HCT116 (cell line): ENCODE measurements at regions not wholly inside any gene's neighbourhood (a gene's known extent, or its start where the extent isn't known, plus 50 kb on each side); places are given as distances from the start of the nearest gene placed in this dataset.

Experiments
- ATAC-seq: fragments of 200-7000 bp; cut with Tn5 transposase; 2 replicates; pipeline ENCODE4 v1.9.1; 2020; ENCODE audit warnings: mild to moderate bottlenecking, moderate library complexity
- BruUV-seq: library from RNA; stranded (reverse); fragments of 400-500 nt; replicated peaks from 2 replicates; lab custom pipeline; 2021; lab: Mats Ljungman, UMichigan
- CTCF ChIA-PET: fragments of 300-600 bp; sonication (Branson Sonifier 250); formaldehyde crosslinking; loops from one replicate; lab custom pipeline; 2021; ENCODE audit warnings: antibody characterized with exemption; lab: Charles Lee
- POLR2A ChIA-PET: fragments of 300-600, 350-600 bp; sonication (Branson Sonifier 250); formaldehyde crosslinking; loops from one replicate; lab custom pipeline; 2021; ENCODE audit warnings: antibody characterized with exemption; lab: Charles Lee
- RAD21 ChIA-PET, 2 experiments: fragments of 300-600 bp; sonication (Branson Sonifier 250); formaldehyde crosslinking; loops; one replicate each; lab custom pipeline; 2023; ENCODE audit warnings: low total read pairs in 2 of 2; ENCODE audit not compliant: uncharacterized antibody in 2 of 2, unreplicated experiment in 2 of 2, low non-redundant PET in 1 of 2; lab: Charles Lee
- DNase-seq: peaks from one replicate; pipeline ENCODE4 v3.0.0-alpha.2; 2010; ENCODE audit warnings: low read depth, low spot score
- H2AFZ ChIP-seq: fragments of 200-600 bp; shearing (Covaris generic), sonication (generic); 2 replicates; pipeline ENCODE4 v1.6.1; 2017; ENCODE audit warnings: low read depth, mixed run types, mixed read lengths, antibody characterized with exemption, low read length; ENCODE audit not compliant: poor library complexity, severe bottlenecking
- H3K27ac ChIP-seq: 2 replicates; pipeline ENCODE4 v1.5.1; 2012; ENCODE audit warnings: low read depth, low read length
- H3K27me3 ChIP-seq: fragments of 200-600 bp; sonication (generic); 2 replicates; pipeline ENCODE4 v1.6.1; 2016; ENCODE audit warnings: mixed run types, low read length, mixed read lengths; ENCODE audit not compliant: insufficient read depth
- H3K36me3 ChIP-seq, 2 experiments: fragments of 200-500 bp in 1 of 2; fragments of 200-600 bp in 1 of 2; sonication (Bioruptor generic) in 1 of 2; sonication (generic) in 1 of 2; 2 replicates each; pipeline versions ENCODE4 v1.5.1 to v1.6.1; 2014 to 2016; ENCODE audit warnings: low read length in 2 of 2, inconsistent platforms in 1 of 2, mixed read lengths in 1 of 2, mixed run types in 1 of 2; ENCODE audit not compliant: insufficient read depth in 2 of 2, control insufficient read depth in 1 of 2
- H3K4me1 ChIP-seq, 2 experiments: fragments of 200-600 bp in 1 of 2; sonication (generic) in 1 of 2; 2 replicates each; pipeline versions ENCODE4 v1.5.1 to v1.6.1; 2012 to 2017; ENCODE audit warnings: low read length in 2 of 2, inconsistent platforms in 1 of 2, mild to moderate bottlenecking in 1 of 2, mixed read lengths in 1 of 2, mixed run types in 1 of 2, moderate library complexity in 1 of 2; ENCODE audit not compliant: insufficient read depth in 2 of 2, control insufficient read depth in 1 of 2
- H3K4me2 ChIP-seq: fragments of 200-600 bp; sonication (generic); 2 replicates; pipeline ENCODE4 v1.6.1; 2017; ENCODE audit warnings: mixed run types, low read length, mixed read lengths
- H3K4me3 ChIP-seq, 2 experiments: fragments of 200-600 bp in 1 of 2; sonication (generic) in 1 of 2; replicated peaks in 1 of 2; 2 replicates each; pipeline ENCODE4 v1.5.1; 2011 to 2016; ENCODE audit warnings: low read length in 2 of 2, control low read depth in 1 of 2, low read depth in 1 of 2, mild to moderate bottlenecking in 1 of 2, mixed read lengths in 1 of 2, mixed run types in 1 of 2
- H3K79me2 ChIP-seq: fragments of 200-600 bp; sonication (generic); 2 replicates; pipeline ENCODE4 v1.6.1; 2017; ENCODE audit warnings: mild to moderate bottlenecking, mixed run types, low read length, moderate library complexity, mixed read lengths; ENCODE audit not compliant: insufficient read depth
- H3K9ac ChIP-seq: fragments of 200-600 bp; sonication (generic); 2 replicates; pipeline ENCODE4 v1.6.1; 2016; ENCODE audit warnings: low read length, mixed read lengths
- H3K9me2 ChIP-seq: fragments of 200-600 bp; sonication (generic), shearing (Covaris generic); 2 replicates; pipeline ENCODE4 v1.6.1; 2017; ENCODE audit warnings: mixed run types, mild to moderate bottlenecking, moderate library complexity; ENCODE audit not compliant: insufficient read depth
- H3K9me3 ChIP-seq, 2 experiments: fragments of 200-500 bp in 1 of 2; fragments of 200-600 bp in 1 of 2; sonication (Bioruptor generic) in 1 of 2; sonication (generic) in 1 of 2; 2 replicates each; pipeline ENCODE4 v1.6.1; 2014 to 2017; ENCODE audit warnings: low read length in 2 of 2, mixed read lengths in 2 of 2, inconsistent platforms in 1 of 2, low read depth in 1 of 2, mild to moderate bottlenecking in 1 of 2, mixed run types in 1 of 2, moderate library complexity in 1 of 2; ENCODE audit not compliant: control insufficient read depth in 1 of 2, insufficient read depth in 1 of 2
- H4K20me1 ChIP-seq: fragments of 200-600 bp; sonication (generic), shearing (Covaris generic); 2 replicates; pipeline ENCODE4 v1.6.1; 2017; ENCODE audit warnings: mixed run types, mild to moderate bottlenecking, moderate library complexity; ENCODE audit not compliant: insufficient read depth
- CEBPB ChIP-seq: IDR thresholded peaks from 2 replicates; pipeline ENCODE4 v1.6.1; 2012; ENCODE audit warnings: low read depth
- FOSL1 ChIP-seq: IDR thresholded peaks from 2 replicates; pipeline ENCODE4 v1.6.1; 2012; ENCODE audit warnings: low read depth
- JUND ChIP-seq: IDR thresholded peaks from 2 replicates; pipeline ENCODE4 v1.6.1; 2012
- POLR2AphosphoS5 ChIP-seq: IDR thresholded peaks from 2 replicates; pipeline ENCODE4 v1.6.1; 2011; ENCODE audit warnings: mild to moderate bottlenecking, low read depth, low read length, moderate library complexity
- RAD21 ChIP-seq: IDR thresholded peaks from 2 replicates; pipeline ENCODE4 v1.6.1; 2012; ENCODE audit warnings: low read depth, mild to moderate bottlenecking
- YY1 ChIP-seq: IDR thresholded peaks from 2 replicates; pipeline ENCODE4 v1.6.1; 2011; ENCODE audit warnings: low read length, low read depth, moderate library complexity, mild to moderate bottlenecking; ENCODE audit not compliant: insufficient replicate concordance; ENCODE audit errors: extremely low read depth
- intact Hi-C: fragments of 100-400 bp; cut with micrococcal nuclease; formaldehyde crosslinking; loops from 2 replicates; pipeline ENCODE4 v1.10.0; 2022

DNA sequence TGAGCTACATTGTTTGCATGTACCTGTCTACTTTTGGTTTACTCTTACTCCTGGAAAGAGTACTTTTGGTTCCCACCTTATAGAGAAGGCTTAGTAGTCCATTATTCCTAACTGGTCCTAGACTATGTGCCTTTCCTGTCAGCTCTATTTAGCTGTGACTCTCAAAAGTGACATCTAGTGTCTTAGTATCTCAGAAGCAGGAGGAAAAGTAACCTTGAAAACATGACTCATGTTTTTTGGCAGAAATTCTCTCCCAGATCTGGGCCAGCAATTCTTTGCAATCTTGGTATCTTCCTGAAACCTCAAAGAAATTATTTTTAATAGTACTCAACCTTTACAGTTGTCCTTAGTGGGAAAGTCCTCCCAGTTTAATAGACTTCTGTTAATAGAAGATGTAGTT, 691.7 kb upstream of the SEMA6A start:
- Histone ChIP-seq H3K4me3 (no peak overlapping the region), H3K27me3 (no peaks in the 10 kb centered on the region), H4K20me1 (no peaks in the 10 kb centered on the region), H3K9ac (no peak overlapping the region), H3K9me3 (no peaks in the 10 kb centered on the region), H3K4me2 (no peak overlapping the region), H3K4me1 (peaks cover 0 to 6% of the 10 kb centered on the region in 2 experiments; a peak in 1 of 4 replicates), H3K27ac (no peak overlapping the region), H2AFZ (no peak overlapping the region), H3K36me3 (no peaks in the 10 kb centered on the region), H3K79me2 (no peaks in the 10 kb centered on the region), H3K9me2 (no peaks in the 10 kb centered on the region)
- BruUV-seq, result no TSS peak
- CTCF ChIA-PET, result no interaction called here
- POLR2A ChIA-PET, result no interaction called here
- DNase-seq, result peak; percentile 4
- RAD21 ChIA-PET, result no interaction called here
- intact Hi-C loops, result no loop called here
- TF ChIP-seq FOSL1, result 0 out of 2 replicates have a peak, but pooled peaks have one; percentile 12
- TF ChIP-seq RAD21, result peak; percentile 22; the same call in 1 of the 2 replicates
- no peak for TF ChIP-seq POLR2AphosphoS5
- peak; percentile 55; the same call in 1 of the 2 replicates for ATAC-seq

DNA sequence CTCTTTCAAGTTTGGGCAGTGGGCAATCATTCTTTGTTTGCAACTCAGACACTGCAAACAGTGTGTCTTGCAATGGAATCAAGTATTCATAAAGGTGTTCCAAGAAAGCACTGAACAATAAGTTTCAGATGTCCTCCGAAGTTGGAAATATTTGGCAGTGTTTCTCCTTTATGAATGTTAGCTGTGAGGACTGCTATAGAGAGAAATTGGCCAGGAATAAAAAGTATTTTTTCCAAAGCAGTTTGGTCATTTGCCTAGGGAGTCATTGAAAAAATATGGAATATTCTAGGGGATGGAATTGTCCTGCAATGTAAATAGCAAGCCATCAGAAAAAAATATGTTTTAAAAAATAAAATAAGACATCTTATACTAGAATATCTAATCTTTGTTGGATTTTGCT, 688.6 kb upstream of the SEMA6A start:
- ChIA-PET RAD21 (no interaction called here), POLR2A (no interaction called here)
- Histone ChIP-seq H3K9me2 (no peaks in the 10 kb centered on the region), H3K4me1 (peaks cover 0 to 6% of the 10 kb centered on the region in 2 experiments; a peak in 1 of 4 replicates), H3K27me3 (no peaks in the 10 kb centered on the region), H3K79me2 (no peaks in the 10 kb centered on the region), H3K4me3 (no peak overlapping the region), H3K4me2 (no peak overlapping the region), H3K36me3 (no peaks in the 10 kb centered on the region)
- BruUV-seq, result no TSS peak
- intact Hi-C loops, result no loop called here
- DNase-seq, result no peak
- TF ChIP-seq JUND (no peak), CEBPB (no peak), YY1 (no peak)
- TF ChIP-seq, all 23 proteins: peak for 0
- no peaks in the 10 kb centered on the region for H4K20me1 ChIP-seq
- H2AFZ ChIP-seq, result no peak overlapping the region
- no peak overlapping the region for H3K27ac ChIP-seq
- no peak for ATAC-seq
- H3K9ac ChIP-seq, result no peak overlapping the region
- H3K9me3 ChIP-seq, result no peaks in the 10 kb centered on the region
- CTCF ChIA-PET, result no interaction called here
